ENCODE measurements at regions not wholly inside any gene's neighbourhood (a gene's known extent, or its start where the extent isn't known, plus 50 kb on each side); places are given as distances from the start of the nearest gene placed in this dataset.
A peak's percentile ranks its signal among the peaks of the same experiment; 100 is the strongest.

DNA sequence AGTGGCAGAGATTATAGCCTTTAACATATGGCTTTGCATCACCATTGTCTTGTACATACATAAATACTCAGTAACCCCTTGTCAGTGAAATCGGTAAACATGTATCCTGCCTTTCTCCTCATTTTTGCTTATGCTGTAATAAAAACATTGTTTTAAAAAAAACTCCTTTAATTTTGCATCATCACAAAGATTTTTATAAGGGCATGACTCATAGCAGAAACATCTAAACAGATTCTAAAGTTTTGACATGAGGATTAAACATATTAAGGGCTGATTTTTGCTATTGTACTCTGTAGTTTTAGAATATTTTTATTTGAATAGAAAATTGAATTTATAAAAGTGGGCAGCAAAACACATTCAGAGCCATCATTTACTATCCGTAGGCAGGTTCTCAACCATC is 275.9 kb downstream of the ZIC4 start:
- peak; percentile 61 for DNase-seq
- in situ Hi-C loops (cut with MboI): no loop called here
- TF ChIP-seq EZH2 (IDR thresholded peaks at IDR 0.05; ENCODE audit: insufficient read depth, poor library complexity, severe bottlenecking) (no peak), EZH2phosphoT487 (IDR thresholded peaks at IDR 0.05; ENCODE audit: insufficient read depth, low read depth) (no peak)
- H3K4me2 ChIP-seq (ENCODE audit: unreplicated experiment): no peak overlapping the region
- no peak overlapping the region for H3K4me3 ChIP-seq
- no peaks in the 10 kb centered on the region for H4K20me1 ChIP-seq (ENCODE audit: insufficient read depth)
- 61 to 64% methylated on average over 2 of the region's 2 CpGs for WGBS, 2 experiments (ENCODE audit: low coverage in 1 of 2, low lambda C conversion rate in 2 of 2, missing lambda C conversion rate in 2 of 2)
- no peaks in the 10 kb centered on the region for H3K9me3 ChIP-seq (ENCODE audit: low read depth)
- no peaks in the 10 kb centered on the region for H3K9me2 ChIP-seq (ENCODE audit: insufficient read depth)
- no peaks in the 10 kb centered on the region for H3F3A ChIP-seq (ENCODE audit: insufficient read depth)
- H3K79me2 ChIP-seq (ENCODE audit: insufficient read depth): no peaks in the 10 kb centered on the region
- H3K27me3 ChIP-seq (replicated peaks; ENCODE audit: insufficient read depth): no peaks in the 10 kb centered on the region
- H2AFZ ChIP-seq: no peak overlapping the region
- no peak overlapping the region for H3K9ac ChIP-seq
- H3K27ac ChIP-seq: no peak overlapping the region
- H3K4me1 ChIP-seq (ENCODE audit: insufficient read depth): peaks cover 7% of the 10 kb centered on the region; the same call in 1 of the 2 replicates
- no peaks in the 10 kb centered on the region for H3K36me3 ChIP-seq (ENCODE audit: low read depth)

DNA sequence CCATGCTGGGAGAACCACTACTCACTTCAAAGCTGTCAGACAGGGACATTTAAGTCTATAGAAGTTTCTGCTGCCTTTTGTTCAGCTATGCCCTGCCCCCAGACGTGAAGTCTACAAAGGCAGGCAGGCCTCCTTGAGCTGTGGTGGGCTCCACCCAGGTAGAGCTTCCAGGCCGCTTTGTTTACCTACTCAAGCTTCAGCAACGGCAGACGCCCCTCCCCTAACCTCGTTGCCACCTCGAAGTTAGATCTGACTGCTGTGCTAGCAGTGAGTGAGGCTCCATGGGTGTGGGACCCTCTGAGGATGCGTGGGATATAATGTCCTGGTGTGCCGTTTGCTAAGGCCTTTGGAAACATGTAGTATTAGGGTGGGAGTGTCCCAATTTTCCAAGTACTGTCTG is 276.7 kb downstream of the ZIC4 start:
- Histone ChIP-seq H3K9me3 (ENCODE audit: low read depth) (no peaks in the 10 kb centered on the region), H3K36me3 (ENCODE audit: low read depth) (no peaks in the 10 kb centered on the region), H2AFZ (no peak overlapping the region), H3K27ac (no peak overlapping the region), H3K9ac (no peak overlapping the region), H3F3A (ENCODE audit: insufficient read depth) (no peaks in the 10 kb centered on the region), H3K4me1 (ENCODE audit: insufficient read depth) (peaks cover 7% of the 10 kb centered on the region; the same call in 1 of the 2 replicates), H3K4me2 (ENCODE audit: unreplicated experiment) (no peak overlapping the region), H3K4me3 (no peak overlapping the region), H3K9me2 (ENCODE audit: insufficient read depth) (no peaks in the 10 kb centered on the region), H3K27me3 (replicated peaks; ENCODE audit: insufficient read depth) (no peaks in the 10 kb centered on the region), H4K20me1 (ENCODE audit: insufficient read depth) (no peaks in the 10 kb centered on the region), H3K79me2 (ENCODE audit: insufficient read depth) (no peaks in the 10 kb centered on the region)
- TF ChIP-seq EZH2phosphoT487 (IDR thresholded peaks at IDR 0.05; ENCODE audit: insufficient read depth, low read depth) (no peak), EZH2 (IDR thresholded peaks at IDR 0.05; ENCODE audit: insufficient read depth, poor library complexity, severe bottlenecking) (no peak)
- DNase-seq: no peak
- in situ Hi-C loops (cut with MboI): no loop called here
- 93 to 94% methylated on average over 8 of the region's 8 CpGs for WGBS, 2 experiments (ENCODE audit: low coverage in 1 of 2, low lambda C conversion rate in 2 of 2, missing lambda C conversion rate in 2 of 2)

DNA sequence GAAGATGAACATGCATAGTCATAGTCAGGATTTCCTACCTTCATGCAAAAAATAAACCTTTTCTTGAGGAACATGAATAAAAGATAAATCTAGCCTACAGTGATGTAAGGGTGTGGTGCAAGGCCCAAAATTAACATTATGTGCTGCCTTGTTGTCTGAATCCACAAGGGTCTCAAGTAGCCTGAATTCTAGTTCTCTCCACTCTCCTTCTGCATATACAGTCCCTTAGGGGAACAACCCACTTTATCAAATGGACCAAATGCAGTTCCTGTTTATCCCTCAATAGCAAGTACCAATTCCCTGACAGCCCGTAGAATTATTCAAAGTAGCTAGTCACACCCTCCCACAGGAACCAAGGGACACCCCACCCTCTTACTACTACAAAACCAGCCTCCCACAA is 284.0 kb downstream of the ZIC4 start:
- 0 out of 2 replicates have a peak, but pooled peaks cover 3% of the 10 kb centered on the region for H3K4me1 ChIP-seq (ENCODE audit: insufficient read depth)
- peak overlapping the region; percentile 19; the same call in 1 of the 2 replicates for H2AFZ ChIP-seq
- no peak overlapping the region for H3K27ac ChIP-seq
- H3K79me2 ChIP-seq (ENCODE audit: insufficient read depth): no peaks in the 10 kb centered on the region
- H4K20me1 ChIP-seq (ENCODE audit: insufficient read depth): no peaks in the 10 kb centered on the region
- WGBS, 2 experiments (ENCODE audit: low coverage in 1 of 2, low lambda C conversion rate in 2 of 2, missing lambda C conversion rate in 2 of 2): 59 to 75% methylated on average over 1 of the region's 1 CpG
- no peak overlapping the region for H3K4me3 ChIP-seq
- no peaks in the 10 kb centered on the region for H3K27me3 ChIP-seq (replicated peaks; ENCODE audit: insufficient read depth)
- no peak overlapping the region for H3K4me2 ChIP-seq (ENCODE audit: unreplicated experiment)
- no peaks in the 10 kb centered on the region for H3K9me3 ChIP-seq (ENCODE audit: low read depth)
- no peak overlapping the region for H3K9ac ChIP-seq
- no peaks in the 10 kb centered on the region for H3F3A ChIP-seq (ENCODE audit: insufficient read depth)
- TF ChIP-seq EZH2 (IDR thresholded peaks at IDR 0.05; ENCODE audit: insufficient read depth, poor library complexity, severe bottlenecking): no peak
- in situ Hi-C loops (cut with MboI): no loop called here
- DNase-seq: no peak
- no peaks in the 10 kb centered on the region for H3K36me3 ChIP-seq (ENCODE audit: low read depth)
- no peaks in the 10 kb centered on the region for H3K9me2 ChIP-seq (ENCODE audit: insufficient read depth)

DNA sequence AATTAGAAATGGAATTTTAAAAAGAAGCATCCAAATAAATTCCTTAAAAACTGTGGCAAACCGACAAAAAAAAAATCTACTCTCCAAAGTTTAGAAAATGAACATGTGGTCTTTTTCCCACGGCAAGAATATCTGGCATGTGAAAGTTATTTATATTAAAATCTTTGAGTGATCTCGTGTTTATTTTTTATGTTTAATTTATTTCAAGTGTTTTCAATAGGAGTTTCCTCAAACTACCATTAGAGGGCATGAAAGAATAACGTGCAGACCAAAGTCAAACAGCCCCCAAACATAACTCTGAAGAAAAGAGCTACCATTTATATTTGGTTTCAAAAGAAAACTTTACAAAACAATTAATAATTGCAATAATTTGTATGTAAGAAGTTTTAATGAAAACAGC is 286.4 kb downstream of the ZIC4 start:
- TF ChIP-seq EZH2 (IDR thresholded peaks at IDR 0.05; ENCODE audit: insufficient read depth, poor library complexity, severe bottlenecking) (no peak), EZH2phosphoT487 (IDR thresholded peaks at IDR 0.05; ENCODE audit: insufficient read depth, low read depth) (no peak)
- Histone ChIP-seq H3K27me3 (replicated peaks; ENCODE audit: insufficient read depth) (no peaks in the 10 kb centered on the region), H3K27ac (no peak overlapping the region), H3K4me1 (ENCODE audit: insufficient read depth) (0 out of 2 replicates have a peak, but pooled peaks cover 3% of the 10 kb centered on the region), H3K9ac (peak overlapping the region; percentile 28; the same call in 1 of the 2 replicates), H3F3A (ENCODE audit: insufficient read depth) (no peaks in the 10 kb centered on the region), H2AFZ (peak overlapping the region; percentile 52; the same call in 1 of the 2 replicates), H3K4me2 (ENCODE audit: unreplicated experiment) (peak overlapping the region; percentile 22), H3K4me3 (no peak overlapping the region), H3K9me2 (ENCODE audit: insufficient read depth) (no peaks in the 10 kb centered on the region), H3K36me3 (ENCODE audit: low read depth) (no peaks in the 10 kb centered on the region), H3K9me3 (ENCODE audit: low read depth) (no peaks in the 10 kb centered on the region), H3K79me2 (ENCODE audit: insufficient read depth) (no peaks in the 10 kb centered on the region), H4K20me1 (ENCODE audit: insufficient read depth) (no peaks in the 10 kb centered on the region)
- in situ Hi-C loops (cut with MboI): no loop called here
- DNase-seq: peak; percentile 58
- 2 to 4% methylated on average over 4 of the region's 4 CpGs for WGBS, 2 experiments (ENCODE audit: low coverage in 1 of 2, low lambda C conversion rate in 2 of 2, missing lambda C conversion rate in 2 of 2)

DNA sequence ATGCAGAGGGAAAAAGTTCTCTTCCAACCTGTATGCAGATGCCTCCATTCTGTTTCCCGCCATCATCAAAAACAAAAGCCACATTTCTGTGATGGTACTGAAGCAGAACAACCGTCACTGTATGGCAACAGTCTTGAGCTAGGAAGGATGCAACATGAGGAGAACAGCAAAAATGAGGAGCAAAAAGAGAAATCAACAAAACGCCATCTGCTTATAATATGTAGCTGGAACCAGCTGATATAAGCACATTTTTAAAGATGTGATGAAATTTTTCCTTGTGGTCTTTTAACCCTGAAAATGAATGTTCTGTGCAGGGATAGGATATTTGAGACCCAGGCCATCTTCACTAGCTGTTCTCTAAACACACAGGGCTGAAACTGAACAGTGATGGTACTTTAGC is 287.0 kb downstream of the ZIC4 start:
- no peak overlapping the region for H3K4me3 ChIP-seq
- no peak overlapping the region for H3K27ac ChIP-seq
- peak overlapping the region; percentile 9; the same call in 1 of the 2 replicates for H2AFZ ChIP-seq
- H3F3A ChIP-seq (ENCODE audit: insufficient read depth): no peaks in the 10 kb centered on the region
- H3K79me2 ChIP-seq (ENCODE audit: insufficient read depth): no peaks in the 10 kb centered on the region
- H3K4me2 ChIP-seq (ENCODE audit: unreplicated experiment): no peak overlapping the region
- H3K36me3 ChIP-seq (ENCODE audit: low read depth): no peaks in the 10 kb centered on the region
- H3K9ac ChIP-seq: no peak overlapping the region
- WGBS, 2 experiments (ENCODE audit: low coverage in 1 of 2, low lambda C conversion rate in 2 of 2, missing lambda C conversion rate in 2 of 2): 72 to 77% methylated on average over 3 of the region's 3 CpGs
- H3K4me1 ChIP-seq (ENCODE audit: insufficient read depth): 0 out of 2 replicates have a peak, but pooled peaks cover 6% of the 10 kb centered on the region
- no peaks in the 10 kb centered on the region for H3K9me2 ChIP-seq (ENCODE audit: insufficient read depth)
- H3K9me3 ChIP-seq (ENCODE audit: low read depth): no peaks in the 10 kb centered on the region
- no peaks in the 10 kb centered on the region for H4K20me1 ChIP-seq (ENCODE audit: insufficient read depth)
- in situ Hi-C loops (cut with MboI): no loop called here
- DNase-seq: no peak
- TF ChIP-seq EZH2 (IDR thresholded peaks at IDR 0.05; ENCODE audit: insufficient read depth, poor library complexity, severe bottlenecking) (no peak), EZH2phosphoT487 (IDR thresholded peaks at IDR 0.05; ENCODE audit: insufficient read depth, low read depth) (no peak)
- no peaks in the 10 kb centered on the region for H3K27me3 ChIP-seq (replicated peaks; ENCODE audit: insufficient read depth)
